HepG2 (cell line): ENCODE measurements at regions not wholly inside any gene's neighbourhood (a gene's known extent, or its start where the extent isn't known, plus 50 kb on each side); places are given as distances from the start of the nearest gene placed in this dataset.
A peak's percentile ranks its signal among the peaks of the same experiment; 100 is the strongest.

ENCODE experiments used
- BATF2 ChIP-seq: sonication (generic); formaldehyde crosslinking; IDR thresholded peaks from 2 replicates; pipeline ENCODE4 v1.8.0; 2022; ENCODE audit warnings: mild to moderate bottlenecking, missing genetic modification reagents, moderate library complexity
- GFI1 ChIP-seq: sonication (generic); formaldehyde crosslinking; IDR thresholded peaks from 2 replicates; pipeline ENCODE4 v1.5.0; 2020; ENCODE audit warnings: missing genetic modification reagents, mild to moderate bottlenecking, borderline replicate concordance
- GLMP ChIP-seq: sonication (generic); formaldehyde crosslinking; IDR thresholded peaks from 2 replicates; pipeline ENCODE4 v1.9.0; 2021; ENCODE audit warnings: missing genetic modification reagents, mild to moderate bottlenecking, borderline replicate concordance
- GMEB1 ChIP-seq: sonication (generic); formaldehyde crosslinking; IDR thresholded peaks from 2 replicates; pipeline ENCODE4 v1.5.1; 2020; ENCODE audit warnings: missing genetic modification reagents, mild to moderate bottlenecking, borderline replicate concordance
- HOXA7 ChIP-seq: sonication (generic); formaldehyde crosslinking; IDR thresholded peaks from 2 replicates; pipeline ENCODE4 v1.8.1; 2022; ENCODE audit warnings: mild to moderate bottlenecking, missing genetic modification reagents, moderate library complexity
- PAF1 ChIP-seq: IDR thresholded peaks from 2 replicates; pipeline ENCODE4 v1.6.1; 2016; ENCODE audit warnings: missing genetic modification reagents, missing compliant biosample characterization
- PCBP2 ChIP-seq: fragments of 200-400 bp; formaldehyde crosslinking; optimal IDR thresholded peaks from 2 replicates; pipeline ENCODE3; 2018; ENCODE audit warnings: low read length, low read depth; ENCODE audit not compliant: poor library complexity, severe bottlenecking
- REPIN1 ChIP-seq: sonication (generic); formaldehyde crosslinking; IDR thresholded peaks from 2 replicates; pipeline ENCODE4 v1.8.0; 2022; ENCODE audit warnings: missing genetic modification reagents, low read depth, mild to moderate bottlenecking, borderline replicate concordance
- SIN3A ChIP-seq: IDR thresholded peaks from 2 replicates; pipeline ENCODE4 v1.6.1; 2011; ENCODE audit warnings: low read depth, mild to moderate bottlenecking, control low read depth, low read length, borderline replicate concordance
- SRSF9 ChIP-seq: fragments of 200-400 bp; formaldehyde crosslinking; IDR thresholded peaks from 2 replicates; pipeline ENCODE4 v1.6.1; 2018; ENCODE audit warnings: borderline replicate concordance, mild to moderate bottlenecking, low read depth, low read length; ENCODE audit not compliant: insufficient read depth, poor library complexity, severe bottlenecking
- YY1 ChIP-seq: IDR thresholded peaks from 2 replicates; pipeline ENCODE4 v1.6.1; 2011; ENCODE audit warnings: low read length, low read depth, moderate library complexity, mild to moderate bottlenecking; ENCODE audit not compliant: insufficient read depth, insufficient replicate concordance
- ZNF382 ChIP-seq: sonication (generic); formaldehyde crosslinking; IDR thresholded peaks from 2 replicates; pipeline ENCODE4 v1.5.0; 2020; ENCODE audit warnings: missing genetic modification reagents, mild to moderate bottlenecking, borderline replicate concordance
- ZNF816 ChIP-seq: sonication (generic); formaldehyde crosslinking; IDR thresholded peaks from 2 replicates; pipeline ENCODE4 v1.8.0; 2022; ENCODE audit warnings: missing genetic modification reagents, mild to moderate bottlenecking, borderline replicate concordance
- TF ChIP-seq, protein P1 (sequence below): sonication (generic); formaldehyde crosslinking; conservative IDR thresholded peaks from 2 replicates; pipeline ENCODE4 v1.4.0; 2020; ENCODE audit warnings: missing genetic modification reagents
- TF ChIP-seq, protein P2 (sequence below): sonication (generic); formaldehyde crosslinking; IDR thresholded peaks from 2 replicates; pipeline ENCODE4 v1.4.0; 2020; ENCODE audit warnings: missing genetic modification reagents, borderline replicate concordance

DNA sequence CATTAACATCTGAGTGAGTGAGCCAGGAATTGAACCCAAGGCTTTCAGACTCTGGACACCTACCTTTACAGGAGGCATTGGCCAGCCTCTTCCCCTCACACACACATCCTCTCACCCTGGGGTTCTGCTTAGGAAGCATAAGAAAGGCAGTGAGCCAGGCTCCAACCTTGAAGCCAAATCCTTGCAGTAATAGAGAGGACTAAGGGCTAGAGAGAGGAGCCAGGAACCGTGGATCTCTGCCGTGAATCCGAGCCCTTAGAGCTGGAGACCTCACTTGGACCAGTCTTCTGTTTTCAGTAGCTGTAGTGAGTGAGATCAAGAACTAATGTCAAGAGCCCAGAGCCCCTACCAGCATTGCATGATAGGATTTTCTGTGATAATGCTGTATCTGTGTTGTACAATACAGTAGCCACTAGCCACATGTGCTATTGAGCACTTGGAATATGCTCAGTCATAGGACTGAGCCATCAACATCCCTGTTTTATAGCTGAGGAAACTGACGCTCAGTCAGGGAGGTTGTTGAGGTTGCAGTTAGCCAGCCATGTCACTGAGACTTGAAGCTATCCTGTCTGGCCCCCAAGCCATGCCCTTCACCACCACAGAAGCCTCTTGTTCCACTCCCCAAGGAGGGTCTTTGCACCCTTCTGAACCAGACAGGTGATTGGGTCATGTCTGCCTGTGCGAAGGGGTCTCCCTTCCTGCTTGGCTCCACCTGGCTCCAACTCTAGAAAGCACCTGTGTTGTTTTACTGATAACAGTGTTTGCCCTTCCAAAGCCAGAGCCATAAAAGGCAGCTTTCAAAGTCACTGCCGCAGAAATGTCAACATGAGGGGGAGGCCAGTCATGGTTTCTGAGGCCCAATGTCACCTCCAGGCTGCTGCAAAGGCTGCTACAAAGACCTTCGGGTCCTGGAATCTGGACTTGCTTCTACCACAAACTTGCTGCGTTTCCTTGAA, 101.1 kb upstream of the JUN start (continued):
- TF ChIP-seq GLMP (CRISPR knock-in tag) (no peak), BATF2 (CRISPR knock-in tag) (no peak), GMEB1 (peak; percentile 60; the same call in 1 of the 2 replicates), PCBP2 (no peak), SIN3A (no peak), SRSF9 (no peak), ZNF382 (CRISPR knock-in tag) (no peak), ZNF816 (CRISPR knock-in tag) (no peak), HOXA7 (CRISPR knock-in tag) (no peak), PAF1 (no peak), GFI1 (CRISPR knock-in tag) (peak; percentile 91), REPIN1 (peak; percentile 94), YY1 (peak; percentile 64)
- TF ChIP-seq, protein P1, sequence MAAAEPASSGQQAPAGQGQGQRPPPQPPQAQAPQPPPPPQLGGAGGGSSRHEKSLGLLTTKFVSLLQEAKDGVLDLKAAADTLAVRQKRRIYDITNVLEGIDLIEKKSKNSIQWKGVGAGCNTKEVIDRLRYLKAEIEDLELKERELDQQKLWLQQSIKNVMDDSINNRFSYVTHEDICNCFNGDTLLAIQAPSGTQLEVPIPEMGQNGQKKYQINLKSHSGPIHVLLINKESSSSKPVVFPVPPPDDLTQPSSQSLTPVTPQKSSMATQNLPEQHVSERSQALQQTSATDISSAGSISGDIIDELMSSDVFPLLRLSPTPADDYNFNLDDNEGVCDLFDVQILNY (CRISPR knock-in tag) = no peak
- TF ChIP-seq, protein P2, sequence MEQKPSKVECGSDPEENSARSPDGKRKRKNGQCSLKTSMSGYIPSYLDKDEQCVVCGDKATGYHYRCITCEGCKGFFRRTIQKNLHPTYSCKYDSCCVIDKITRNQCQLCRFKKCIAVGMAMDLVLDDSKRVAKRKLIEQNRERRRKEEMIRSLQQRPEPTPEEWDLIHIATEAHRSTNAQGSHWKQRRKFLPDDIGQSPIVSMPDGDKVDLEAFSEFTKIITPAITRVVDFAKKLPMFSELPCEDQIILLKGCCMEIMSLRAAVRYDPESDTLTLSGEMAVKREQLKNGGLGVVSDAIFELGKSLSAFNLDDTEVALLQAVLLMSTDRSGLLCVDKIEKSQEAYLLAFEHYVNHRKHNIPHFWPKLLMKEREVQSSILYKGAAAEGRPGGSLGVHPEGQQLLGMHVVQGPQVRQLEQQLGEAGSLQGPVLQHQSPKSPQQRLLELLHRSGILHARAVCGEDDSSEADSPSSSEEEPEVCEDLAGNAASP (CRISPR knock-in tag) = peak; percentile 97
